HCEC 1CT (cell line): ENCODE measurements at regions not wholly inside any gene's neighbourhood (a gene's known extent, or its start where the extent isn't known, plus 50 kb on each side); places are given as distances from the start of the nearest gene placed in this dataset.

Source experiments
- DNase-seq: peaks from one replicate; pipeline ENCODE4 v3.0.0-alpha.2; 2017

GRCh38 chr2:45209302-45209701 is 200.1 kb upstream of the SIX2 start:
- DNase-seq: no peak

DNA sequence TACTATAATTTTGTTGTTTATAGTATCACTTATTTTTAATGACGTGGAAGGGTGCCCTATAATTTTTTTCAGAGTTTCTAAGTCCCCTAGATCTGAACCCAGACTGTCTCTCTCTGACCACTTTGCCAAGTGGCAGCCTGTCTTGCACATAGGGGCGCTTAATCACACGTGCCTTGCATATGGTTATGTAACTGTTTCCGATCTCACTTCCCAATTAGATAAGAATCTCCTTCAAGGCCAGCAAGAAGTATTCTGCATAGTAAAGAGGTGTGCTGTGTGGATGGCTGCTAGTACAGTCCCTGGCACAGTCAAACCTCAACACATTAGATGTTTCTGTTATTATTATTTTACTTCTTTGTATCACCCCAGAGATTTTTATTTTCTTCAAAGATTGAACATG is 197.8 kb upstream of the SIX2 start:
- DNase-seq: no peak

DNA sequence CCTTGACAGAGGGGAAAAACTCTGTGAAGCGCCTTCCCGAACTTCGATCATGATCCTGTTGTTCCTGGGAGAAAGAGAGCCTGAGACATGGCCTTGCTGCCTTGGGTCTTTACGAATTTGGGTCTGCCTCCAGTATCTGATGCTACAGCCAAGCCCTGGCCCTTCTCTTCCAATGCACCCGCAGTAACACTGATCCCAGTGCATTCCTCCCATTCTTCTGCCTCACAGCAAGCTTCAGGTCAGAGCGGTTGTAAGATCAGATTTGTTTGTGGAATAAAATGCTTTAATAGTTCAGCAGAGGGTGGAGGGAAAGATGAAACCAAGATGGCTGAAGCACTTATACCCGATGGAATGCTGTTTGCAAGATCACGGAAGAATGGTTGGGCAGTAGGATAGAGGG is 196.7 kb upstream of the SIX2 start:
- DNase-seq: no peak

DNA sequence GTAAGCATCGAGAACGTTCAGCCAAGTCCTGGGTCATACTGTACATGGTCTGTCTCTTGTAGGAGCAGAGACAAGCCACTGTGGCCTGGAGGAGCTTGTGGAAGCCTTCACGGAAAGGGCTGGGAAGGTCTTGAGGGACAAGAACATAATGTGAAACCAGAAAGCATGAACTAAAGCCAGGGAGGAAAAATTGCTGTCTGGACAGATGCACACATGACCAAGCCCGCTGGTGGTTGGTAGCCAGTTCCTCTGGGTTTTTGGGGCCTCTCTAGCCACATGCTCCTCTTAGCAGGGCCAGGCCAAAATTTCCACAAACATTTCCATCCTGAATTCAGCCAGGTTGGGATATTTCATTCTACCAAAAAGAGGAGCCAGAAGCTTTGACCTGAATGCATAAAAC is 196.2 kb upstream of the SIX2 start:
- DNase-seq: no peak

- DNase-seq: no peak
Measured at GRCh38 chr2:45203400-45203799, 194.1 kb upstream of the SIX2 start.

DNA sequence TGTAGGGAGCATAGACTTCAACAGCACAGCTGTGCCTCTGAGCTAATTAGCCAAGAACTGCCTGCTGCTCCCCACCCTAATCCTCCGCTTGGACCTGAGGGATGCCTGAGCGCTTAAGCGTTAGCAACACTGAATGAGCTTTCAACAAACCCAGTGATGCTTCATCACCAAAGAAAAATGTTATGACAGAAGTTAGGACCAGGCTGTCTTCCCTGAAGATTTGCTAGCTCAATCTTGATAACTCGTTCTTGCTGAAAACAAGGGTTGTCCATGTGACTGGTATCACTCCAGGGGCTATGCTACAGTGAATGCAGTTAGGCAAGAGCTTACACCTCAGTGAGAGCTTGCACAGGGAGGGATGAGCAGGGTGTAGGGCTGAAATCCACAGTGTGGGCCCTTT is 190.7 kb upstream of the SIX2 start:
- no peak for DNase-seq

DNA sequence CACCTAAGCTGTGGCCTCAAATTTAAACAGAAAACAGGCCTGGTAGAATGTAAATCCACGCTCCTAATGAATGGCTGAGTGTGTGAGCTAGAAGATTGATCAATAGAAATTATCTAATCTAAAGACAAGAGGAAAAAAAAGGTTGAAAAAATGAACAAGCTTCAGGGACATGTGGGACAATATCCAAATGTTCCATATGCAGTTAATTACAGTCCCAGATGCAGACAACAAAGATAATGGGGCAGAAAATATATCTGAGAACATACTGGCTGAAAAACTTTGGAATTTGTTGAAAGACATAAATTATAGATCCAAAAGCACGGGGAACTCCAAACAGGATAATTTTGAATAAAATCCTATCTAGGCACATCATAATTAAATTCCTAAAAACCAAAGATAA is 186.7 kb upstream of the SIX2 start:
- no peak for DNase-seq

DNA sequence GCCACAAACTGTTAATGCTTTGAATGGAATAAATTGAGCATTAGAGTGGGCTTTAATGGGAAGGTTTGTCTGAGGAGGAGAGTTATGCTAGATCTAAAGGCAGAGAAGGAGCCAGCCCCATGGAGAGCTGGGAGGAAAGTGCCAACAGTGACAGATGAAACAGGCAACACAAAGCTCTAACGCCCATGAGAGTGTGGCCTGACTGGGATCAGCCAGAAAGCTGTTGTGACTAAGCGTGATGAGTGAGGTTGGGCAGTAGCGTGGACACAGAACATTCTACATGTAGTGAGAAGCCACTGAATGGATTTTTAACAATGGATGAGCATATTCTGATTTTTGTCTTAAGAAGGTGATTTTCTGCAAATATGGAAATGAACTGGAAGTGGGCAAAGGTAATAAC is 185.3 kb upstream of the SIX2 start:
- no peak for DNase-seq

GRCh38 chr2:45193581-45193980 is 184.3 kb upstream of the SIX2 start:
- no peak for DNase-seq

DNA sequence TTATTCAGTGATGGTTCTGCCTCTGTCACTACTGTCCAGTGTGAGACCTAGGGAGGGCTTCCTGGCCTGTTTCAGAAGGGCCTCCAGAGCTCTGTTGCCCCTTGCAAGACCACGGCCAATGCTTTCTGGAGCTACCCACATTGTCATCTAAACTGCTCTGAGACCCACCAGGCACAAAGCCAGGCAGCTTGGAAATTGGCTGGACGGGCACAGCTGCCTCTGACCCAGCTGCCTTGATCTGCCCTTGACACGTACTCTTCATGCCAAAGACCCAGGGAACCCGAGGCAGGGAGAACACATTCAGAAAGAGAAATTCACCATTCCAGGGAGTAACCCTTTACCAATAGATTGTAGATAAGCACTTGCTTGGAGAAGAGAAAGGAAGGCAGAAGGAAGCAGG is 183.7 kb upstream of the SIX2 start:
- no peak for DNase-seq

DNA sequence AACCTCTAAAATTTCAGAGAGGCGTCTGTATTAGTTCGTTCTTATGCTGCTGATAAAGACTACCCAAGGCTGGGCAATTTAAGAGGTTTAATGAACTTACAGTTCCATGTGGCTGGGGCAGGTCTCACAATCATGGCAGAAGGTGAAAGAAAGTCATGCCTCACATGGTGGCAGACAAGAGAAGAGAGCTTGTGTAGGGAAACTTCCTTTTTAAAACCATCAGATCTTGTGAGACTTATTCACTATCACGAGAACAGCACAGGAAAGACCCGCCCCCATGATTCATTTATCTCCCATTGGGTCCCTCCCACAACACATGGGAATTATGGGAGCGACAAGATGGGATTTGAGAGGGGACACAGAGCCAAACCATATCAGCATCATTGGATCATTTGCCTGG is 183.2 kb upstream of the SIX2 start:
- DNase-seq: no peak

DNA sequence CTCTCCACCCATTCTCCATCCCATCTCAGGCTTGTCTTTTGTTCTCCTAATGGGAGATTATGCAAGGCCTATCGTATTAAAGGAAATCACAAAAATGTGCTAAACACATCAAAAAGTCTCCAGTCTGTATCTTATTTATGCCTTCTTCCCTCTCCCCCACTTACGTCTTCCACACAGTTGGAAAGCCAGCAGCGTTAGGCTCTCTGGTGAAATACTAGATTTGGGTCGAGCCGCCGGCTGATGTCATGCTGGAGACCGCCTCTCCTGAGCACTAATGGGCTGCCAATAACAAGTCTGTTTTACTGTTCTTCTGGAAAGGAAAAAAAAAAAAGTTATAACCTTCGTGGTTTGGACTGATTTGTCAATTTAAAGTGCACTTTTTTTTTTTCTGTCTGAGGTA is 182.7 kb upstream of the SIX2 start:
- DNase-seq: no peak

DNA sequence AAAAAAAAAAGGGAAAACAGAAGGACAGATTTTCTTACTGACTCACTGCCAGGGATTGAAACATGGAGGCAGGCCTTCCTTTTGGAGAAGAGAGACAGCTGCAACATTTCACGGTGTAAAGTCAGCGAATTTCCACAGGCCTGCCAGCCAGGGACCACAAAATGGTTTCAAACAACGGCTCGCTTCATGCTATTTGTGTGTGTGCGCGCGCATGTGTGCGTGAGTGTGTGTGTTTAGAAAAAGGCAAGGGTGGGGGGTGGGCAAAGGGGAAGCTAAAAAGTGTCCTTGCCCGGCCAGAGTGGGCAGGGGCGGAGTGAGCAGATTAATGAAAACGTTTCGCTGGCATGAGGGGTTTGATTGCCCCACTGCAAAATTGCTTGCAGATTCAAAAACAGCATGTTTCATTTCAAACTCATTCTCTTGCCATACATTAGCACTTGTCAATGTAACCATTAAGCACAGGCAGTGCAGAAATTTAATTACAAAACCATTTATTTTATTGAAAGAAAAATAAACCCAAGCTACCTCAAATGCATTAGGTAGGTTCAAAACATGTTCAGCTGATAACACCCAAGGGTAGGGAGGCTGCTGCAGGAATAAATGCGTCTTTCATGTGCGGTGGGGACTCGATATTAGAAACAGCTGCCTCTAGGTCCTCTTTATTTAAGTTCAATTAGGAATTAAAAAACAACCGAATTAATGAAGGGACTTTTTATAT is 182.1 kb upstream of the SIX2 start:
- peak; percentile 69 for DNase-seq

DNA sequence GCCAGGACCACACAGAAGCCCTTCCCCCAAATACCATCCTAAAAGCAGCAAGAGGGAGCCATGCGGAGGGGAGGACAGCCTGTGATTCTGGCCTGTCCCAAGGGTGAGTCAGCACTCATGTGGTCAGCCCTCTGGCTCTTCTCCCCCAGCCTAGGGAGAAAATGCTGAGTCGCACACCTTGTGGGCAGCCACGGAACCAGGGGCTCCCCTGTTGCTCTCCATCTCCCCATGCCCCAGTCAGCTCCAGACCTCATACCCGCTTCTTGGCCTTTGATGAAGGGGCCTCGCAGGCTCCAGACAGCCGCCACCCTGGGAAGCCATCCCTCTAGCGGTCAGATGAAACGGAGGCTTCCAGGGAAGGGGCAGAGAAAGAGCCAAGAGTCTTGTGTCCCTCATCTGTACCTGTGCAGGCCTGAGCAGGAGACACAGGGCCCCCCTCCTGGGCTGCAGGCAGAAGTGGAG is 181.3 kb upstream of the SIX2 start:
- peak; percentile 82 for DNase-seq

DNA sequence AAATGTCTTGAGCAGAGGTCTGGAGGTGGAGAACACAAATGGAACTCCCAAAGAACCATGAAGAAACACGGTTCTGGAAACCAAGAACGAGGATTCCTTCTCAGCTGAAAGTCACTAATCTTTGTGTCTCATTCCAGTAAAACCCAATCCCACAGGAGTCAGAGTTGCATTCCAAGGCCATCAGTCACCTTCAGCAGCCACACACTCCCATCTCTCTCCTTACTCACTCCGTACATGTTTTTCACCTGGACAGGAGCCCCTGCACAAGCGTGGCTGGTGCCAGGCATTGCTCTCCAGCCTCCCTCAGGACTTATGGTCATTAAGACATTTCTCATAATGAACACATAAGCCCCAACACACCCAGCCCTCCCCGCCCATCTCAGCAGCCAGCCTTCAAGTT is 175.4 kb upstream of the SIX2 start:
- peak; percentile 54 for DNase-seq

- DNase-seq: no peak
Measured at GRCh38 chr2:45182667-45183295, 173.5 kb upstream of the SIX2 start.

DNA sequence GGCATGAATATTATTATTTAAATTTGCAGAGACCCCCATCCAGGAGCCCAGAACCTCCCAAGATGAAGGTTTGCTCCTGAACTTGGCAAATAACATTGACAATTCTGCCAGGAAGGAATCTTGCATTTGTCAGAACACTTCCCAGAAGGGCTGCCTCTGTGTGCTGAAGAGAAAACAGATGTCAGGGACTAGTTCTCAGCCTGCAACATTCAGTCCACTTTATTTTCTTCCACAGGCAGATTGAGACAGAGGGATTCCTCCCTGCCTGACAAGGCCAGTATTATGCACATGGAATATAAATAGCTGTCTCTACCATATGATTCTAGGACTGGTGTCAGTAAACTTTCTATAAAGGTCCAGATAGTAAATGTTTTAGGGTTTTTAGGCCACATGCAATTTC is 171.5 kb upstream of the SIX2 start:
- DNase-seq: no peak

DNA sequence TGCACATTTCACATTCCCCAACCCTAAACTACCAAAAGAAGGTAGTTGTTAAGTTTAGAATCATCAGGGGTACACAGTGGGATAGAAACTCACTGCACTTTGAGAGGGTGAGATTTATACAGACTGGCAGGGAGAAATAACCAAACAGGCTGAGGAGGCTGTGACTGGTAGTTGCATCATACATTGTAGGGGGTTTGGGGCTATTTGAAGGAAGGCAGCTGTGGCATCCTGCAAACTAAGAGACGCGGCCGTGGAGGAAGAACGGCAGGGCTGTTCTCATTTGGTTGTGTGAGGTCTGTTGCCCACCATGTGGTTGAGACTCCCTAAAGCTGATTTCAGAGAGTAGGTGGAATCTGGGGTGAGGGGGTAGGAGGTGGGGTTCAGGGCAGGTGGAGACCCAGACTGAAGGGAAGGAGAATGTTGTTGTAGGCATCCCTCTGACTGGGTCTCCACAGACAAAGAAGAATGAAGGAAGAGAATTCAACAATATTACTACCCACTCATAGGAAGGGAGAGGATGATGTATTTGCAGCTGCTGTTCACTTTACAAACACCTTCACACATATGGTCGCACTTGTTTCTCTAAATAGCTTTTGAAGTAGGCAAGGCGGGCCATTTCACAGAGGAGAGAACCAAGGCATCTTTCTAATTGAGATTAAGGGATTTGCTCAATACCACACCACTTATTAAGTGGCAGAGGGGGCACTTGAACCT is 170.9 kb upstream of the SIX2 start:
- DNase-seq: peak; percentile 53

DNA sequence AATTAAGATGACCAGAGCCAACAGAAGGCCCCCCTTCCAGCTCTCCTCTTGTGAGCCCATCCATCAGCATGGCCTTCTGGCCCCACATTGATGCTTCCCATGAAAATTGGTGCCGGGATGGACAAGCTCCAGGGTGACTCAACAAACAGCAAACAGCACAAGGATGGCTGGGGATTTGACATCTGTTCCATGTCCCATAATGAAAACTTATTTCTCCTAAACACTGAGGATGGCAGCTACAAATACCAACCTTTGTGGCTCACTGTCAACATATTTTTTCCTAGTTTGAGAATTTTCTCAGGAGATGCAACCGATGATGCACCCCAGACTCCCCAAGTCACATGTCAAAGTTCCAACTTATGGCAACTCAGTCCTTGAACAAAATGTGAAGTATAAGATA is 169.6 kb upstream of the SIX2 start:
- DNase-seq: peak; percentile 80

- peak; percentile 24 for DNase-seq
Measured at GRCh38 chr2:45178359-45178758, 169.1 kb upstream of the SIX2 start.

DNA sequence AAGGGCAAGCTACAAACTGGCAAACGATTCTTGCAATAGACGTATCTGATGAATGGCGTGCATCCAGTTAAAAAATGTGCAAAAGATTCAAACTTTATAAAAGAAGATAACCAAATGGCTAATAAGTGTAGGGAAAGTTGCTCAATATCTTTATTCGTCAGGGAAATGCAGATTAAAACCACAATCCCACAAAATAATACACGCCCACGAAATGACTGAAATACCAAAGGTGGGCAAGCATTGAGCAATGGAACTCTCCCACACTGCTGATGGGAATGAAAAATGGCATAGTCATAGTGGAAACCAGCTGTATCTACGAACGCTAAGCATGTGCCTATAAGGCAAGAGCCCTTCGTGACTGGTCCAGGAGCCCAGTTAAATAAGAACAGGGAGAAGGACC is 168.6 kb upstream of the SIX2 start:
- peak; percentile 97 for DNase-seq

GRCh38 chr2:45176390-45176789 is 167.1 kb upstream of the SIX2 start:
- DNase-seq: no peak

- peak; percentile 98 for DNase-seq
Measured at GRCh38 chr2:45173513-45173912, 164.3 kb upstream of the SIX2 start.

DNA sequence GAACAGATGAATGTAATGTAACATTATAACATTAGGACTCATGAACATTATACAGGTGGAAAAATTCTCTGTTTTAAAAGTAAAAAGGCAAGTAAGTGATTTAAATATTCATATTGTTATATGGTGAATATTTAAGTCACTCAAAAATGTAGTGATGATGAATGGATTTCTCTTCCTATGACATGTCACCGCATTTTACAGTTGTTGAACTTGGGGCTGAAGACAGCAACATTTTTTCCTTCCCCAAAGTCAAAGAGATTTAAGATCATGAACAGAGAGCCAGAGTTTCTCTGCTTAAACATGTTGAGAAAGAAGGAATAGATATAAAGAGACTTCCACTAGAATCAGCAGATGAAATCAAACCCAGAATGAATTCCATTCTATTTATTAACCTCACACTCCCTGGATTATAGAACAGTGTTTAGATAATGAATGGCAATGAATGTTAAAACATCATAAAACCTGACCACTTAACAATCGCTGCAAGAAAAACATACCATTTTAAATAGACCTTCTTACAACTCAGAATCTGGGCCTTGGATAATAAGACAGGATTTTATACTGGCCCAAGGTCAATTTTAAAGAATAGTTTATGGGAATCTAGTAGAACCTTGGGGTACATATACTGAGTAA is 163.6 kb upstream of the SIX2 start:
- peak; percentile 57 for DNase-seq
